HPDE6-E6E7 (cell line): ENCODE measurements at regions not wholly inside any gene's neighbourhood (a gene's known extent, or its start where the extent isn't known, plus 50 kb on each side); places are given as distances from the start of the nearest gene placed in this dataset.
"Not testable (repeated sequence)": the region's sequence is repeated elsewhere in the genome, so short reads cannot be mapped to it uniquely, and the experiment has no call there.

ENCODE experiments used
- DNase-seq: peaks from one replicate; pipeline ENCODE4 v3.0.0; 2011; ENCODE audit warnings: missing footprints; ENCODE audit errors: extremely low spot score

DNA sequence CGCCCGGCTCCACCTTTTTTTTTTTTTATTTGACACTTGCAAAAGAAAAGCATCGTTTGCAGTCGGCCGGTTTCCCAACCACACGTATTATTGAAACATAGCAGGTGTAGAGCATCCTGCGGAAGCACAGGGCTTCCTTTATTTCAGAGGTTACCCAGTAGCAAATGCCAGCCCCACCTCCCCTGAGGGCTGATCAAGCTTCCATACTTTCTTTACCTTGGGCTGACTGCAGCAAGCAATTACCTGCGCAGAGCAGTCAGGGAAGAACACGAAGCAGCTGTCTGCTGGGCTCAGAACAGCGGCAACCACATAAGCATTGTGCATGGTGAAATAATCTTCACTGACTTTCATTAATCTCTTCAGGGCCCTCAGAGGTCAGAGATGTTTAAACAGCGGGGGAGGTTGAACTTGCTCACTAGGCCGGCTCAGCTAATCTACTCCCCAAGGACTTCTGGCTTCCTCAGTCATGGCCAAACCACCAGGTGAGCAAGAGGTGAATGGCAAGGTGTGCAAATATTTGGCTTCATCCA, 784.7 kb upstream of the AUTS2 start:
- DNase-seq: no peak

DNA sequence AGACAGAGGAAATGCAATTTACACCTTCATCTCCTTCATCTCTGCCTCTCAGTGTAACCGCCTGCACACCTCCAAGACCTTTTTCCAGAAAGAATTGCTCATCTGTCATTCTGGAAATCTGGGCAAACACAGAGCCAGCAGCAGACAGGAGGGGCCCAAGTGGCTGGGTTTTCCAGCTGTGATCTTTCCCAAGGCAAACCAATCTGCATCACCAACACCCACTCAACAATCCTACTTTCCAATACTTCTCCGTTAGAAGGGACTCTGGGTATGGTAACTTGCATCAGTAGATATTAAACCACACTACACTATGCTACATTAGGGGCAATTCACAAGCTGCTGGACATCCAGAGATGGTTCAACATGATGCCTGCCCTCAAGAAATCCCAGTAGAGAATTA, 781.8 kb upstream of the AUTS2 start:
- DNase-seq: no peak

DNA sequence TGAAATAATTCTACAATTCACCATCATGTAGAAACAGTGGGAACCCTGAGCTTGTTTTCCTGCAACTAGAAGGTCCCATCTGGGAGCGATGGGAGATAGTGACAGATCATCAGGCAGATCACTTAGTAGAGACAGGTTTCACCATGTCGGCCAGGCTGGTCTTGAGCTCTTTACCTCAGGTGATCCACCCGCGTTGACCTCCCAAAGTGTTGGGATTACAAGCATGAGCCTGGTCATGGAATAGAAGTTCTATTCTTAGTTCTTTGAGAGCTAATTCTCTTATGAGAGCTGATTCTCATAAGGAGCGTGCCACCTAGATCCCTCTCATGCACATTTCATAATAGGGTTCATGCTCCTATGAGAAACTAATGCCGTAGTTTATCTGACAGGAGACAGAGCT, 778.0 kb upstream of the AUTS2 start:
- DNase-seq: no peak

DNA sequence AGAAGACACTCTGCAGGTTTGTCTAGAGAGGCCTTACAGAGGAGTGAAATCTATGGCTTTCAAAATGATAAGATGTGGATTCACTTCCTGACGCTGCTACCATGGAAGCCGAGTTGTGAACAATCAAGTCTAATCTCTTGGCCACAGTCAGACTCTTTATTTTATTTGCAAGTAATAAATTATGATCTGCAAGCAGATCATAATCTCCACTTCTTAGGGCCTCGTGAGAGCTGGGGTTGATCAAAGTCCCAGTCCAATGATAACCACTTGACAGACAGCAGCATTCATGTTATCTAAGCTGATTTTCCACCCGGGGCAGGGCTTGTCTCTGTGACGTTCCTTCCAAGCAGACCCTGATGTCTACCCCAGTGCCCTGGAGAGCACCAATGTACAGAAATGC, 776.4 kb upstream of the AUTS2 start:
- DNase-seq: no peak

DNA sequence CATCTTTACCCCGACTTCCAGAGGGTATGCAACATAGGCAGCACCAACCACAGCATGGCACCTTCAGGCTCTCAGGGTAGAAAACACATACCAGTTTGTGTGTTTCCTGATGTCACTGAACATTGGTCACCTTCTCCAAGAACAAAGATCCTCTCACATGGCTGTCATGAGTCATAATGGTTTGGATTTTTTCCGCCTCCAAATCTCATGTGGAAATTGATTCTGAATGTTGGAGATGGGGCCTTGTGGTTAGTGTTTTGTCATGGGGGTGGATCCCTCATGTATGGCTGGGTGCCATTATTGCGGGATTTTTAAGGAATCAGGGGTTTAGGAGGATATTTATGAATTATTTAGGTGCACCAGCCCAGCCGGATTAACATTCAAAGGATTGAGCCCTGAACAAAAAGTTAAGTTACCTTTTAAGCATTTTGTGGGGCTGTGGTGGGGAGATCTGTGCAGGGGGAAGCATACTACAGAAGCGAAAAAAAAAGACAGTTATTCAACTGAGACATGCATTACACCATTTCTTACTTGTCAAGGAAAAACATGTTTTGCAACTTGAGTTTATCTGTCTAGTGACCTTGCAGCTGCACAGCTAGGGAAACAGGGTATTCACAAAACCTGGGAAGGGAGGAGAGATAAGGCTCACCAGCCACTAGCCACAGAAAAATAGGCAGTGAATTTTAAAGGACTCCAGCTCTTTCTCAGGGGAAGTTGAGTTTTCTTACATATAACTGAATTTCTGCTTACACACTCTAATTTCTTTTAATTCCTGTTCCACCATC, 774.1 kb upstream of the AUTS2 start:
- no peak for DNase-seq

DNA sequence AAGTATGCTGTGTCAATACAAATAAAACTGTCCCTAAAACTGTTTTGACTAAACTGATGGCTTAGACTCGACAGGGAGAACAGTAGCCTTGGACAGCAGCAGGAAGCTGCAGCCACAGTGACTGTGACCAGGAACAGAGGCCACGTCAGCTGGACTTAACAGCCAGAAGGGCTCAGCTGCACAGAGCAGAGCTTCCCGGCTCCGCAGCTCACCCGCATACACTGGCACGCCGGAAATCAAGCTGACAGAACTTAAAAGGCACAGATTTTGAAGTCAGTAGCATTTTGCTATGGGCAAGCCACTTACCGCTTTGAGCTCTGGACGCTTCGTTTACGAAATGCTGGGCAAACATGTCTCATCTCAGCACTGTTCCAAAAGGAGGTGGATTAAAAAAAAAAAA, 769.7 kb upstream of the AUTS2 start:
- no peak for DNase-seq

DNA sequence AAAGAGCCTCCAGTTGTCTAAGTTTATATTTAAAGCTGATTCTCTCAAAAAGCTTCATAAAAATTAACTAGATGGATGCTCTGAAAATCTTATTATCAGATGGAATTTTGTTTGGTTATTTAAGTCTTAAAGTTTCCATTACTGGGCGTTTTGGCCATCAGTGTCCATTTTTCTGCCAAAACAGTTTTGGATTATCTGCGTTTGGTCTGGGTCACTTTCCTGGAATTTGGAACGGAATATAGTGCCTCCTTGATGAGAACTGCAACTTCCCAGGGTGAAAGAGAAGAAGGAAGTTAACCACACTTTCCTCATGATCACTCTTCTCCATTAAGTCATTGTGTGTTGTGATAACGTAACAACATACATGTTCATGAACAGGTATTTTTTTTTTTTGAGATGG, 764.9 kb upstream of the AUTS2 start:
- DNase-seq: no peak

DNA sequence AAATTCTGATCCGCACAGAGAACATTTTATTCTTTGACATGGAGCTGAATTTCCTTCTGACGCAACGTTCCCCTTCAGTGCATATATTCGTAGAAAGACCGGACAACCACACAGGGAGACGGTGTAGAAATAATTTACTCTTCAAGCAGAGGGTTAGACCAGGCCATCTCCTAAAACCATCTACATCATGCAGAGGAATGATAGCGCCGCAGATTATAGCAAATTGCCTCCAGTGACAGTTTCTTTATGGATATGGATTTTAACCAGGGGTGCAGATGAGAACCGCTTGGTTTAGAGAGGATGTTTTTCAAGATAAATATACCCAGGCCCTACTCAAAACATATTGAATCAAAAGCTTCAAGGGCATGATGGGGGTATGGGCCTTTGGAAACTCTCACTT, 759.3 kb upstream of the AUTS2 start:
- no peak for DNase-seq

DNA sequence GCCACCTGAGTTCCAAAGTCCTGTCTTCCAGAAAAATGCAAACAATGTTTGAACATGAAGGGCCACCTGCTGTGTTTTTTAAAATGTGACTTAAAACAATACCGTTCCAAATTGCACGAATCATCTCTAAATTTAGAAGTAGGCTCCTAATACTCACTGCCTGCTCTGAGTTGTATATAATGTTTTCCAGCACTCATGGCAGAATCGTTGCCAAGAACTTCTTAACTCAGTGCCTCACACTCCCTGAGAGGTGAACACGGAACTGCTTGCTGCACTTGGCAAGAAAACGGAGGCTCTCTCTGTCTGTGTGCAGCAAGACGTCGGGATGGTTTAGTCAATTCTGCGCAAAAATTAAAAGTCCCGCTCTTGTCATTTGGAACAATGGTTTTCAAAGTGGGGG, 757.3 kb upstream of the AUTS2 start:
- DNase-seq: no peak

DNA sequence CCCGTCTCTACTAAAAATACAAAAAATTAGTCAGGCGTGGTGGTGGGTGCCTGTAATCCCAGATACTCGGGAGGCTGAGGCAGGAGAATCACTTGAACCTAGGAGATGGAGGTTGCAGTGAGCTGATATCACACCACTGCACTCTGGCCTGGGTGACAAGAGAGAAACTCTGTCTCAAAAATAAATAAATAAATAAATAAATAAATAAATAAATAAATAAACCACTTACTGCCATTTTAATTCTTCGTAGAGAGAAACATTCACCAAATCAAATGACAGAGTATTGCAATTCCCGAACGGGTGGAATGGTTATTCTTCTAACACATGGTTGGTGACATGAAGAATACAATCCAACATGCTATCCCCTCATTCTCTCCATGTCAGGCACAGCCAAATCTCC, 754.3 kb upstream of the AUTS2 start:
- DNase-seq: not testable (repeated sequence)

DNA sequence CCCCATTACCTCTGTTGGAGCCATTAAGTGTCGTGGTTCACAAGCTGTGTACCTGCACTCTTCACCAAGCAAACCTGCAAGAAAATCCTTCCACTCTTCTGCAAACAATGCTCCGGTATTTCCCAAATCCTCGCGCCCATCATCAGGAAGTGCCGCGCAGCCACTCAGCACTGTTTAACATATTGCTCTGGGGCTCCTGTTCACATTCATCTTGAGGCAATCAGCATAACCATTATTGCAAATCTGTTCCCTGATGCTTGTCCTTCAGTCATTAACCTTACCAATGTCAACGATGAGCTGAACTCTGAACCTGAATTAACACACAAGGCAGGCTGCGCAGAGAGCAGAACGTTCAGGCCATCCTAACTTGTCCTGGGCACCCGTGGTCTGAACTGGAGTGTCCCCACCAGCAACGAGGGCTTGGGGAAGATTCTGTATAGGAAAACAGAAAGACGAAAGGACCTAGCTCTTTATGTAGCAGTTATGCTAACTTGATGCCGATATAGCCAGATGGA, 751.4 kb upstream of the AUTS2 start:
- DNase-seq: no peak

DNA sequence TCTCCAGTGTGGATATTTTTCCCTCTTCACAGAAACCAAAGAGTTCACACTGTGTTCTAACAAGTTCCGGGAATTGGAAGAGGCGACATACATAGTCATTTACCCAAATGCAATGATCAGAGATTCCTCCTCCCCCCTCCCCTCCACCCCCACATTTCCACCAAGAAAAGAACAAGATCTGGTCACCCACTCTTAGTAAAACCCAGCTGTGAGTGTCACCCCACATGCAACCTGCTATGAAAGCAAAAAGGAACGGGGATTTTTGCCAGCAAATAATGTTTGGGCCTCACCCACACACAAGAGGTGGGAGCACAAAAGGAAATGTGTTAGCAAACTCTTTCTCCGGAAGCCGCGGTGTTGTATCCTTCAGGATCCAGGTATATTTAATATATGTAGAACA, 745.0 kb upstream of the AUTS2 start:
- no peak for DNase-seq

DNA sequence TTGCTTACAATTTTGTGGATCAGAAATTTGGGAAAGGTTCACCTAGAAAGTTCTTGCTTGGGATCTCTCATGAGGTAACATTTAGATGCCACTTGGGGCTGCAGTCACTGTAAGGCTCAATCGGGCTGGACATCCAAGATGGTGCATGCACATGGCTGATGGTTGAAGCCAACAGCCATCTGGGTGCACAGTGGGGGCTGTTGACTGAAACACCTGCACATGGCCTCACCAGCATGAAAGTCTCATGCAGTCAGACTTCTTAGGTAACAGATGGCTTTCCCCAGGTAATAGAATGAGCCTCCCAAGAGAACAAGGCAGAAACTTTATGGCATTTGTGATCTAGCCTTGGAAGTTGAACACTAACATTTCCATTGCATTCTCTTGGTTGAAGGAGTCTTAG, 740.7 kb upstream of the AUTS2 start:
- DNase-seq: no peak

DNA sequence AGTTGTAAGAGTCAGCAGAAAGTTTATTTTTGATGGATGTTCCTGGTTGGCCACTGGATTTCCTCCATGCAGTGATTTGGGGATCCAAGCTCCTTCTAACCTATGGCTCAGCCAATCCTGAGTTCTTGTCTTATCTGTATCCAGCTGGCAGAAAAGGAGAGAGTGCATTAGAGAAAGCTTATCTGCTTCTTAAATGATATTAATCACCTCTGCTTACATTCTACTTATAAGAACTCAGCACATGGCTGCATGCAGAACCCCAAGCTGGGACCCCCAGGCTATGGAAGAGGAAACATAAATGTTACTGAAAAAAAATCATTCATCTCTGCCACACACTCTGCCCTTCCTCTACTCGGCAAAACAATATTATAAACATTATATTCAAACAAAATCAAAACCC, 739.8 kb upstream of the AUTS2 start:
- DNase-seq: no peak

DNA sequence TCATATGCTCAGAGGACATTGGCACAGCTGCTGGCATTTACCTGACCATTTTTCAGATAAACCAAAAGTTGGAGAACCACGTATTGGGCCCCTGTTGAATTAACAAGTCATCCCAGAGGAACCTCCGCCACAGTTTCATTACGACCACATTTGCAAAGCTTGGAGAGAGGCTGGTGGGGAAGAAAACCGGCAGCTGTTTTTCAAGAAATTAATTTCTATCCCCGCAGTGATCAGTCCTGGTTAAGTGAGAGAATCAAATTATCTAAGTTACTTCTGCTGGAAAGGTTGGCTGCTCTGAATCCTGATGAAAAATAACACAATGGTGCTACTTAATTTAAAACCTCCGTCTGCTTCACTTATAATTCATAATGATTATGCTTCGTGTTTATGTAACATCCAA, 737.1 kb upstream of the AUTS2 start:
- DNase-seq: no peak

DNA sequence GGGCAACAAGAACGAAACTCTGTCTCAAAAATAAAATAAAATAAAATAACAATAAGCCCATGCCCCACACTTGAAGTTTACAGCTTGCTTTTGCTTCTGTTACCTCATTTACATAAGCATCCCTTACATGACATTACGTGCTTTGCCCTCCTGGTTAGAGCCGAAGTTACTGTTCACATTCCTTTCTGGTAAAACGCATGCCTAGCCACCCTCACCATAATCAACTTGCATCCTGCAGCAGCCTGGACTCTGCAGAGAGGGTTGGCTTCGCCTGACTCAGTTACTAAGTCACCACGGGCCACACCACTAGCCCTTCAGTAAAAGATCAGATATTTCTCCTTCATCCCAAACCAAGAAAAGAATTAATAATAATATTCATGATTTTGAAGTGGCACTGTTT, 736.0 kb upstream of the AUTS2 start:
- no peak for DNase-seq

DNA sequence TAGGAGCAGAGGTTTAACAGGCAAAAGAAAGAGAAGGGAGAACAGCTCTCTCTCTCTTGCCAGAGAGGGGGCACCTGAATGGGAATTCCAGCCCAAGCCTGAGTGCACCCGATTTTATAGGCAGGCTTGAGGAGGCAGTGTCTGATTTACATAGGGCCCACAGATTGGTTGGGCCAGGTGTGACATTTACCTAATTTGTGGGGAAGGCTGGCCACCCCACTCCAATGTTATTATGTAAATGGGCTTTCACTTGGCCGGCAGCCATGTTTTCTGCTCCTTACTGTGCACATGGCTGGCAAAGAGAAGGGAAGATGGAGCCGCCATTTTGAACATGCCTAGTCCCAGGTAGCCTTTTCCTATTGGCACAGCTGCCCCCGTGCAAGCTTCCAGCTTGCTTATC, 735.5 kb upstream of the AUTS2 start:
- no peak for DNase-seq

DNA sequence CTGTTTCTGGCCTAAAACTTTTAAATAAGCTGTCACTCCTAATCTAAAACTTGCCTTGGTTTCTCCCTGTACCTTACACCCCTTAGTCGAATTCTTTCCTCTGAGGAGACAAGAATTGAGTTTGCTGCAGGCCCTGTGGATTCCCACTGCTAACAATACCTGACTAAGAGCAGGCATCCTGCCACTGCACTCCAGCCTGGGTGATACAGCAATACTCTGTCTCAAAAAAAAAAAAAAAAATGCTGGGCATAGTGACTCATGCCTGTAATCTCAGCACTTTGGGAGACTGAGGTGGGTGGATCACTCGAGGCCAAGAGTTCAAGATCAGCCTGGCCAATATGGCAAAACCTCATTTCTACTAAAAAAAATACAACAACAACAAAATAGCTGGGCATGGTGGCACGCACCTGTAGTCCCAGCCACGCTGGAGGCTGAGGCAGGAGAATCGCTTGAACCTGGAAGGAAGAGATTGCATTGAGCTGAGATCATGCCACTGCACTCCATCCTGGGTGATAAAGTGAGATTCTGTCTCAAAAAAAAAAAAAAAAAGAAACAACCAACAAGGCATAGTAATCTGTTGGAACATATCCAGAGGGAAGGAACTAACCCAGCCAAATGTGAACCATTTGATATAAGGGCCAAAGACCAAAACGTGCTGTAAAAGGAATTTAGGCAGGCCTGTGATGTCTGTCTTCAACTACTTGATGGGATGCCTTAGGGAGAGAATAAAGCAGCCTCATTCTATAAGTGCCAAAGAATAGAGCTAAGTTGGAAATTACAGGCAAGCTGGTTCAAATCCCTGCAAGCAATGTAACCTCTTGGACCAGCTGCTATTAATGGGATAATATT, 732.7 kb upstream of the AUTS2 start:
- no peak for DNase-seq

DNA sequence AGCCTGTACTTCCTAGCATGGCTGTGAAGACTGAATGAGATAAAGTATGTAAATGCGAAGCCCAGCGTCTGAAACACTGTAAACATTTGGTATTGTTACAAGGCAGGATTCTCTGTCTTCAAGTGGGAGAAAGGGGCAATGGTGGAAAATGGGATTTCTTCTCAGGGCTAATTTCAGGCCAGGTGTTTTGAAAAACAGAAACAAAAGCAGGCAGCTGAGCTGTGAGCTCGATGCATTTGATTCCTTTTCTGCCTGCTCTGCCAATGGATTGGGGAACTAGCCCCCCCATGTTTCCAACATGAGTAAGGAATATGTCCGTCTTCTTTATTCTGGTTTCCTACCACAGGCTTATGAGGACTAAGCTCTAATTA, 732.1 kb upstream of the AUTS2 start:
- no peak for DNase-seq

DNA sequence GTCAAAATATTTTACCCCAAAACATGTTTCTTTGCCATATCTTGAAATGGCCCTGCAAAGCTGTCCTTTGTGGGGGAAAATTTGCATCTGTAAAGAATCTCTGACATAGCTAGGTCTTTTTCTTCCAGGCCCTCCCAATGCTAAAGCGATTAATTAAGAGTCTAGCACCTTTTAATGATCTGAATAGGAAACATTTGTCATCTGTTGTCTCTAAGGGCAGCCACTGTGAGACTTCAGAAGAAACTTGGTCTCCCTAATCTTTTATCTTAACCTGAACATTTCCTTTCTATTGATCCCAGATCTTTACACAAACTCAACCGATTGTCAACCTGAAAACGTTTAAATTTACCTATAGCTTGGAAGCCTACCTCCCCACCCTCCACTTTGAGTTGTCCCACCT, 731.6 kb upstream of the AUTS2 start:
- not testable (repeated sequence) for DNase-seq

DNA sequence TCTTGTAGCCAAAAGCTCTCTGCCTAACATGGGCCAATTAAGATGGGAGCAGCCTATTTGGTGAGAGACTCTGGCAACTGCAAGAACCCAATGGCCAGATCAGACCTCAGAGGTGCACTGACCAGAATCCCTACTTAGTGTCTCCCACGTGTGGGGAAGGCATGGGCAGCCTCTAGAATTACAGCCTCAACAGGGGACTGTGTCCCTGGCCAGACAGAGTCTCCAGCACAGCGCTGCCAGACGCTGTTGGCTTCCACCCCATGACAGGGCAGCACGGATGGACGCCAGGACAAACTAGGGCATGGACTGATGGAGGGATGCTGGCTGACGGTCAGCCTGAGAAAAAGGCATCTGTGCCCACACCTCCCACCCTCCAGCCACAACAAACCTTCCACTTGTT, 729.3 kb upstream of the AUTS2 start:
- DNase-seq: no peak

DNA sequence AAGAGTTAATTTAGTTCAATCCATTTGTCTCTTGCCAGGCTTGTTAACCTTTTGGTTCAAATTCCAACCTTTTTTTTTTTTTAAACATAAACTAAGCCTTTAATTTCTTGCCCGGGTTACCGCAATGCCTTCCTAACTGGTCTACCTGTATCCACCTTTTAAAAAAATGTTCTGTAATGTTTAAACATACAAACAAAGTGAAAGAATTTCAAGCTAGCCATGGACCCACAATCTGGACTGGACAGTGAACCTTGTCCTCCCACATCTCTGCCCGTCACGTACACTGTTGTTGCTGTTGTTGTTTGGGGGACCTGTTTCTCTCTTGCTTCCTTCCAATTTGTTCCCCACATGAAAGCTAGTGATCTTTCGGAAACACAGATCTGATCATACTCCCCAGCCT, 724.7 kb upstream of the AUTS2 start:
- DNase-seq: no peak

DNA sequence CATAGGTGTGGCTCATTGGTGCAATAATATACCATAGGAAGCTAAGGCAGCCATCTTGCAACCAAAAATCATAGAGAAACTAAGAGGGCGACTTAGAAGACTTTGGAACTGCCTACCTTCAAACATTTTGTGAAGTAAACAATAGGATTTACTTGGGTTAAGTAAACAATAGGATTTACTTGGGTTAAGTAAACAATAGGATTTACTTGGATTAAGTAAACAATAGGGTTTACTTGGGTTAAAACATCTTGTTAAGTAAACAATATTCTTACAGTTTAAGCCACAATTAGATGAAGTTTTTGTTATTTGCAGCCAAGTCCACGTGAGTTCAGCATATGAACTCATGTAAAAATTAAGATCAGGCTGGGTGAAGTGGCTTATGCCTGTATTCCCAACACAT, 722.4 kb upstream of the AUTS2 start:
- no peak for DNase-seq
